RPMI8226 (cell line): ENCODE measurements at regions not wholly inside any gene's neighbourhood (a gene's known extent, or its start where the extent isn't known, plus 50 kb on each side); places are given as distances from the start of the nearest gene placed in this dataset.
"Not testable (repeated sequence)": the region's sequence is repeated elsewhere in the genome, so short reads cannot be mapped to it uniquely, and the experiment has no call there.

Experiments
- DNase-seq: peaks from one replicate; pipeline ENCODE4 v3.0.0-alpha.2; 2015

- no peak for DNase-seq
Measured at GRCh38 chr18:63071701-63072141, 247.8 kb downstream of the BCL2 start.

DNA sequence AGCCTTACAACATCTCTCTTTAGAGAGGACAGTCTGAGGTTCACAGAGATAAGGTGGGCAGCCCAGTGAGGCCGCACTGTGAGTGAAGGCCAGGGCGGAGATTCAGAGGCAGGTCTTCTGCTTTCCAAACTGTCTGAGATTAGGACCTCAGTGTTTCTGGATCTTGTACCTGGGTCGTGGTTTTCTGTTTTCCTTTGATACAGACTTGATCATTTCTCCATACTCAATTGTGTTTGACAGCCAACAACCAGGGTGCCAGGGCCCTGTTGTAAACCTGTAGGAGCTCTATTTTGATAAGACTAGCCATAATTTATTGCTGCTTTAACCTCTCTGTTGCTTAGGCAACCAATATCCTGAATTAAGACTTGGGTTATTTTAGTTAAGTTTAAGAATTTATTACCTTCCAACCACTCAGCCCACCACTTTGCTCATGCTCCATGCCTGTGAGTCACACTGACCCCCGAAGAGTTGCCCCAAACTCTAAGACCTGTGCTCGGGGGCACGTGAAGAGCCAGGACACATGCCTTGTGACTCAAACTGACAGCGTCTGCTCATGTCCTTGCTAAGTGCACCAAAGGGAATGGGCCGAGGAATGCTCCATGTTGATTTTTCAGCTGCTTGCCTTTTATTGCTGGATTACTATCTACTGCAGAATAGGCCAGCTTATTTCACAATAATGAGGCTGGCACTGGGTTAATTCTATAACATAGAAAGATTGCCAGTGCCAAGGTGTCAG lies 248.6 kb downstream of the BCL2 start:
- DNase-seq, result no peak

DNA sequence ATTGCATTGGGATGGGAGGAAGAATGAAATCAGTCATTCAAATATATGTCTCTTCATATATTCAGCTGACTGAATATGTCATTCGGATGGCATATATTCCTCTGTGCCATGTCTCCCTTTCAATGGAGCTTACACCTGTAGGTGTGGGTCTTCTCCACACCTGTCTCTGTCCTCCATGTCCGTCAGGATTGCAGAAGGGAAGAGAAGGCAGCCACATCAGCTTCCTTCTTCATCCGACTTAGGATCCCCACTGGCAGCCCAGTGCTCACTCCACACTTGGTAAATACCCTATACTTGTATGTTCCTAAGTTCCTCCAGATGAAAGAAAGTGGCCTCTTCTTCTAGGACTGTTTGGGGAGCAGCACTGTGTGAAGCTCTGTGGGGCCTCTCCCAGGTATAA lies 250.1 kb downstream of the BCL2 start:
- DNase-seq, result no peak

- DNase-seq, result no peak
Measured at GRCh38 chr18:63067939-63068338, 251.6 kb downstream of the BCL2 start.

DNA sequence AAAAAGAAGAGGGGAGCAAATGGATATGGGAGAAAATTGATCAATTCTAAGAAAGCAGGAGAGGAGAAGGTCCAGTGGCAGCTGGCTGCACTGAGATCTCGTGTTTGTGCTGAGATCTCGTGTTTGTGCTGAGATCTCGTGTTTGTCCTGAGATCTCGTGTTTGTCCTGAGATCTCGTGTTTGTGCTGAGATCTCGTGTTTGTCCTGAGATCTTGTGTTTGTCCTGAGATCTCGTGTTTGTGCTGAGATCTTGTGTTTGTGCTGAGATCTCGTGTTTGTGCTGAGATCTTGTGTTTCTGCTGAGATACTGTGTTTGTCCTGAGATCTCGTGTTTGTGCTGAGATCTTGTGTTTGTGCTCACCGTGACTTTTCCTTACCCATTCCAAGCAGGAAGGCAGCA lies 254.4 kb downstream of the BCL2 start:
- DNase-seq, result no peak

GRCh38 chr18:63063171-63063570 lies 256.4 kb downstream of the BCL2 start:
- no peak for DNase-seq

DNA sequence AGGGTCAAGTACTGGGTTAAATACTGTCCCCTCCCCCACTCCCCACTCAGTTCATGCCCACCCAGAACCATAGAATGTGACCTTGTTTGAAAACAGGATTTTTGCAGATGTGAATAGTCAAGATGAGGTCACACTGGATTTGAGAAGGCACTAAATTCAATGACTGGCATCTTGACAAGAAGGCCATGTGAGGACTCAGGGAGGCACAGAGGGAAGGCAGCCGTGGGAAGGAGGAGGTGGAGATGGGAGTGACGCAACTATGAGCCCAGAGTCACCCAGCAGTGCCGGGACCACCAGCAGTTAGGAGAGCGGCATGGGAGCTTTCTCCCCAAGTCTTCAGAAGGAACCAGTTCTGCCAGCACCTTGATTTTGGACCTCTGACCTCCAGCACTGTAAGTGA lies 257.3 kb downstream of the BCL2 start:
- no peak for DNase-seq

- DNase-seq, result no peak
Measured at GRCh38 chr18:63061303-63061702, 258.3 kb downstream of the BCL2 start.

DNA sequence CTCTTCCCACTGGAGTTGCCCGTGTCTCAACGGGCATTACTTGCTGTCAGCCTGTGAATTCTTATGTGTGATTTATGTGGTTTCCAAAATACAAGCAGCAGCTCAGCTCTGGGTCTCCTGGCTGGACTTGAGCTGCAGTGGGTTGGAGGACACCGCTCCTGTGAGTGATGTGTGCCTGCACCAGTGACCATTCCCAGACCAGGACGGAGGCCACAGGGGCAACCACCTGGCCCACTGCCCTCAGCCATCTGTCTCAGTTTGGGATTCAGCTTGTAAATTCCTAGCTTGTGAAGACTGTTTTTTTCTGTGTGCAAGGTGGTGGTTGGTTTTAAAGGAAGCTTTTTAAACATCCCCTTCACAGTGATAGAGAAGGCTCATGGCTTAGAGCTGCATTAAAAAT lies 261.0 kb downstream of the BCL2 start:
- no peak for DNase-seq

- no peak for DNase-seq
Measured at GRCh38 chr18:63057707-63058106, 261.9 kb downstream of the BCL2 start.

DNA sequence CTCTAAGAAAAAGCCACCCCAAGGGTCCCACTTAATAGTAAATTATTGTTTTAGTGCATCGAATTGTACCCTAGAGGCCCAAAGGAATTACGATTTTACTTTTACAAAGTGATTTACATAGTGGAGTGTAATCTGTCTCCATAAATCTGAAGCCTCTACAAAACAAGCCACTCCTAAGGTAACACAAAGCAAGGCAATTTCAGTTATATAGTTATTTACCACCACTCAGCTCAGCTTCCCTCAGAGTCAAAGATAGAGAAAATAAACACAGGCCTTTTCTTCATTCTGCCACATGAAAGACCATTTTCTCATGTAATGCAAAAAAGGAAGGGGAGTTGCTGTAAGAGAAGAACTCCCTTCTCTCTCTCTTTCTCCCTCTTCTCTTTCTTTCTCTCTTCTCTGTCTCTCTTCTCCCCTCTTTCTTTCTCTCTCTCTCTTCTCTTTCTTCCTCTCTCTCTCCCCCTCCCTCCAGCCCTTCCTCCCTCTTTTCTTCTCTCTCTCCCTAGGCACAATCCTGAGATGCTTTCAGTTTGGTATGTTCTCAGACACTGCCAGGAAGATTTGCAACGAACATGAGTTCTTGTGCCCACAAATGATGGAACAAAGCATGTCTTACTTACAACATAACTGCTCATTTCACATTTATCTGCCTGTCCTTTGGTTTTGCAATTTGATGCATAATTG lies 264.5 kb downstream of the BCL2 start:
- DNase-seq, result no peak

DNA sequence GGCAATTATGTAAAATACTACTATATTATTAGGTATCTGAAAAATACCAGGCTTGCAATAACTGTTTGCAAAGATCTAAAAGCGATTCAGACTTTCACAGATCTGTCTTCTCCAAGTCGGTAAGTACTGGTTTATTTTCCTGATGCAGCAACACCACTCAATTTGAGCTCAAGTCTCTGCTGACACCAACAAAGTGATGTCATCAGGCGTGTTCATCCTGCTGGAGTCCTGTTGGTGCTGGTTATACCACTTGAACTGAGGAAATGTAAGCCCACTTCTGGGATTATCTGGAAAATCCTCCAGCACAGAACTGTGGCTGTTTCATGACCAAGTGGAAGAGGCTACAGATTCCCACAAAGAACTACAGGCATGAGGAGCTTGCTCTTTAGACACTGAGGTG lies 267.6 kb downstream of the BCL2 start:
- DNase-seq, result no peak

DNA sequence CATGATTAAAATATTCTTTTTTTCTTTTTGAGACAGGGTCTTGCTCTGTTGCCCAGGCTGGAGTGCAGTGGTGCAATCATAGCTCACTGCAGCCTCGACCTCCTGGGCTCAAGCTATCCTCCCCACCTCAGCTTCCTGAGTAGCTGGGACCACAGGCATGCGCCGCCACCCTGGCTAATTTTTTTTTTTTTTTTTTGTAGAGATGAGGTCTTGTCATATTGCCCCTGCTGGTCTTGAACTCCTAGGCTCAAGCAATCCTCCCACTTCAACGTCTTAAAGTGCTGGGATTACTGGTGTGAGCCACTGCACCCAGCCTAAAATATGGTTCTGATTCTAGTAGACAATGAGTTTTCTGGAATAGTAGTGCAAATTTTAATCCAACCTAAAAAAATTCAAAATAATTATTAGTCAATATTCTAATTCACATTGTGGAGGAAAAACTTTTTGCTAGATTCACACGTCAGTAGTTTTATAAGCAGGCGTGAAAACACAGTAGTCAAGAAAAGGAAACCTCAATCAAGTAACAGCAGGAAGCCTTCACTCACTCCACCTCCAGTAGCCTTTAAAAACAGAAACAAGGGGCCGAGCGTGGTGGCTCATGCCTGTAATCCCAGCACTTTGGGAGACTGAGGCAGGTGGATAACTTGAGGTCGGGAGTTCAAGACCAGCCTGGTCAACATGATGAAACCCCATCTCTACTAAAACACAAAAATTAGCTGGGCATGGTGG lies 268.7 kb downstream of the BCL2 start:
- DNase-seq, result not testable (repeated sequence)

- no peak for DNase-seq
Measured at GRCh38 chr18:63046375-63046774, 273.2 kb downstream of the BCL2 start.

DNA sequence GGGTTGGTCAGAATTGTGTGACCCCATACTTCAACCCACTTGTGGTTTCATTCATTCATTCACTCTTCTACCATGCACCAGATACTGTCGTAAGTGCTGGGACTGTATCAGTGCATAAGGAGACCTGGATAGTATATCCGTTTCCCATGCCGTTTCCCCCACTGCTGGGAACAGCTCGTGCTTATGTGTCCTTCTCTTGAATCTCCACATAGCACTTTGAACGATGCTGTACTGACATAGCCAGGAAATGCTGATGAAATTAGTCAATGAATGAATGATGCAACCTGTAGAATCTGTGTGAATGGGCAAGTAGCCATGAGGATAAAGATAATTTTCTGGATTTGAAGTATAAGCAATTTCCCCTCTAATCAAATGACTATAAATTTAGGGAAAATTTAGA lies 276.1 kb downstream of the BCL2 start:
- DNase-seq, result no peak

- no peak for DNase-seq
Measured at GRCh38 chr18:63042351-63042750, 277.2 kb downstream of the BCL2 start.

DNA sequence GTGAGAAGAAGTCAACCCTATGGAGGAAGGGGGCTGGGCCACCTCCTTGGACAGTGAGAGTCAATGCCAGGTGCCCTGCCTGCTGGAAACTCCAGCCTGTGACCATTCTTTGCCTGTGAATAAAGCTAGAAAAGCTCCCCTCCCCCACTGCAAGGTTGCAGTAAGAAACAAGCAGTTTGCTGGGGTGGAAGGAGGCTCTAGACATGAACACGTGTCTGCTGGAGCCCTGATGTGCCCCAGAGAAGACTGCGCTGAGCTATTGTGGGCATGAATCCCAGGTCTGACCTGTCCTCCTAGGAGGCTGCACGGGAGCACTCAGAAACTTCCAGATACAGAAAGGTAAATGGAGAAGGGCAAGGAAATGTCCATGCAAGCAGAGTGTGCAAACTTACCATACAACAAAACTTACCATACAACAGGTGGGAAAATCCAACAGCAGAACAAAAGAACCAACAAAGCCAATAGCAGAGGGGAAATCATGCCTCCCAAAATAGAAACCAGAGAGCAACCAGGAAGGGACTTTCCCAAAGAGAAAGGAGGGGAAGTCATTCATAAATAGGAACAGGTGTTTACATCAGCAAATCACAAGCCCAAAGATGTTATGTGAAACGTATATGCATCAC lies 278.7 kb downstream of the BCL2 start:
- peak; percentile 76 for DNase-seq

DNA sequence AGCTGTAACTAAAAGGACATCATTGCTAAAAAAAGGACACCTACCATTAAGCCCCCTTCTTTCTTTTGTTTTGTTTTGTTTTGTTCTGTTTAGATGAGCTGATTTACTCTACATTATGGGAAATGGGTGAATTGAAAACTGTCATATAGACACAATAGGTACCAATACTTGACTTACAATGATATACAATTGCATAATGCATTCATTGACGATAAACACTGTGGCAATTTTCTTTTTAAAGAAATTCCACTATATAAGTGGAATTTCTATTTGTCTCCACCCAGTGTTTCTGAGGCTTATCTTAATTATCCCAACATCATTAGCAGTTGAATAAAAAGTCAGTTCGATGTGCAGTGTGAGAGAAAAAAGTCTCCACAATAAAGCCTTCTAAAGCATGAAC lies 282.1 kb downstream of the BCL2 start:
- DNase-seq, result no peak

DNA sequence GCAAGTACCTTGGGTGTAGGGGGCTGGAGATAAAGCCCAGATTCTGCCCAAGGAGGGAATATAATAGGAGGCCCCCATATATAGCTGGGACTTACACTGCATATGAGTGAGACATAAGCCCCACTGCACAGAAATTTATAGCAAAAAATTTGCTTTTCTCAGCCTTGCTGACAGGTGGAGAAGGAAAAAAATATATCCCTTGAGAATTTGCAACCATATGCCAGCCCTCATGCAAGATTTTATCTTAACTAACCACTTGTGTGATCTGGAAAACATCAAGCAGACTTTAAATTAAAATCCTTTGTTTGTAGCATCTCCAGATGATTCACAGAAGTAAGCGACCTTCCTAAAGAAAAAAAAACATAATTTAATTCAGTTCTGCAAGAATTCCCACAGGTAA lies 288.2 kb downstream of the BCL2 start:
- DNase-seq, result no peak
